RWPE2 (cell line): ENCODE measurements at regions not wholly inside any gene's neighbourhood (a gene's known extent, or its start where the extent isn't known, plus 50 kb on each side); places are given as distances from the start of the nearest gene placed in this dataset.

Experiments
- ATAC-seq: fragments of 200-7000 bp; cut with Tn5 transposase; 3 replicates; pipeline ENCODE4 v1.9.1; 2021; ENCODE audit warnings: low read depth
- DNase-seq: peaks from one replicate; pipeline ENCODE4 v3.0.0-alpha.2; 2020; ENCODE audit warnings: low spot score
- H3K27ac ChIP-seq: fragments of 450-650 bp; 2 replicates; pipeline ENCODE4 v1.5.1; 2017; ENCODE audit warnings: mild to moderate bottlenecking; ENCODE audit not compliant: poor library complexity, severe bottlenecking
- H3K27me3 ChIP-seq: fragments of 250-450 bp; sonication (Bioruptor Pico); 2 replicates; pipeline ENCODE4 v1.5.1; 2021; ENCODE audit warnings: mild to moderate bottlenecking, moderate library complexity; ENCODE audit not compliant: insufficient read depth, poor library complexity, severe bottlenecking
- H3K36me3 ChIP-seq: fragments of 250-450 bp; sonication (Bioruptor Pico); 2 replicates; pipeline ENCODE4 v1.5.1; 2020; ENCODE audit warnings: low read depth, mild to moderate bottlenecking, moderate library complexity
- H3K4me1 ChIP-seq: fragments of 250-450 bp; sonication (Bioruptor Pico); 2 replicates; pipeline ENCODE4 v1.5.1; 2021; ENCODE audit warnings: mild to moderate bottlenecking, moderate library complexity; ENCODE audit not compliant: insufficient read depth, poor library complexity, severe bottlenecking
- H3K4me3 ChIP-seq: fragments of 250-450 bp; sonication (Bioruptor Pico); 2 replicates; pipeline ENCODE4 v1.5.1; 2021; ENCODE audit warnings: mild to moderate bottlenecking, moderate library complexity; ENCODE audit not compliant: severe bottlenecking
- H3K9me3 ChIP-seq: fragments of 250-450 bp; sonication (Bioruptor Pico); 2 replicates; pipeline ENCODE4 v1.5.1; 2021; ENCODE audit warnings: mild to moderate bottlenecking, moderate library complexity; ENCODE audit not compliant: severe bottlenecking
- CTCF ChIP-seq: fragments of 450-650 bp; IDR thresholded peaks from one replicate; pipeline ENCODE4 v1.5.1; 2017; ENCODE audit warnings: mild to moderate bottlenecking, moderate library complexity; ENCODE audit not compliant: poor library complexity, severe bottlenecking

- Histone ChIP-seq H3K9me3 (no peaks in the 10 kb centered on the region), H3K27me3 (no peaks in the 10 kb centered on the region), H3K36me3 (no peaks in the 10 kb centered on the region), H3K4me1 (peaks cover 34% of the 10 kb centered on the region), H3K4me3 (no peak overlapping the region), H3K27ac (no peak overlapping the region)
- no peak for ATAC-seq
- DNase-seq: no peak
- TF ChIP-seq CTCF: no peak
These were observed 2170.5 kb upstream of the PIK3C3 start for GRCh38 chr18:39784541-39784940.

GRCh38 chr18:39781565-39781964, 2173.5 kb upstream of the PIK3C3 start:
- TF ChIP-seq CTCF: no peak
- H3K27ac ChIP-seq: no peak overlapping the region
- DNase-seq (no peak), ATAC-seq (no peak)
- no peaks in the 10 kb centered on the region for H3K27me3 ChIP-seq
- no peak overlapping the region for H3K4me3 ChIP-seq
- no peaks in the 10 kb centered on the region for H3K36me3 ChIP-seq
- no peaks in the 10 kb centered on the region for H3K9me3 ChIP-seq
- peaks cover 5% of the 10 kb centered on the region for H3K4me1 ChIP-seq

- ATAC-seq (no peak), DNase-seq (no peak)
- no peak for TF ChIP-seq CTCF
- Histone ChIP-seq H3K9me3 (no peaks in the 10 kb centered on the region), H3K36me3 (no peaks in the 10 kb centered on the region), H3K27ac (no peak overlapping the region), H3K27me3 (no peaks in the 10 kb centered on the region), H3K4me3 (no peak overlapping the region), H3K4me1 (no peaks in the 10 kb centered on the region)
These were observed 2174.3 kb upstream of the PIK3C3 start for GRCh38 chr18:39780774-39781173.

GRCh38 chr18:39779926-39780325, 2175.1 kb upstream of the PIK3C3 start:
- Histone ChIP-seq H3K27me3 (no peaks in the 10 kb centered on the region), H3K9me3 (no peaks in the 10 kb centered on the region), H3K4me1 (no peaks in the 10 kb centered on the region), H3K27ac (no peak overlapping the region), H3K4me3 (no peak overlapping the region), H3K36me3 (no peaks in the 10 kb centered on the region)
- DNase-seq (no peak), ATAC-seq (no peak)
- no peak for TF ChIP-seq CTCF

- DNase-seq (no peak), ATAC-seq (no peak)
- H3K27me3 ChIP-seq: no peaks in the 10 kb centered on the region
- H3K27ac ChIP-seq: no peak overlapping the region
- no peaks in the 10 kb centered on the region for H3K4me1 ChIP-seq
- no peak overlapping the region for H3K4me3 ChIP-seq
- TF ChIP-seq CTCF: no peak
- no peaks in the 10 kb centered on the region for H3K9me3 ChIP-seq
- H3K36me3 ChIP-seq: no peaks in the 10 kb centered on the region; the same call in 1 of the 2 replicates
These were observed 2178.3 kb upstream of the PIK3C3 start for GRCh38 chr18:39776766-39777165.
